SK-N-SH (cell line): ENCODE measurements at regions not wholly inside any gene's neighbourhood (a gene's known extent, or its start where the extent isn't known, plus 50 kb on each side); places are given as distances from the start of the nearest gene placed in this dataset.
A peak's percentile ranks its signal among the peaks of the same experiment; 100 is the strongest.

Experiments
- CTCF ChIA-PET: fragments of 300-600, 350-600 bp; formaldehyde crosslinking; extraction: SDS; loops from one replicate; lab custom pipeline; 2021; lab: Yijun Ruan, JAX
- POLR2A ChIA-PET: fragments of 350-600 bp; sonication (Branson Sonifier 250); formaldehyde crosslinking; extraction: SDS; loops from one replicate; lab custom pipeline; 2020; ENCODE audit warnings: antibody characterized with exemption, inconsistent platforms; lab: Yijun Ruan, JAX
- DNase-seq: peaks from one replicate; pipeline ENCODE4 v3.0.0; 2012
- H2AFZ ChIP-seq: fragments of 200-600 bp; sonication (generic); 2 replicates; pipeline ENCODE4 v1.8.1; 2016; ENCODE audit warnings: antibody characterized with exemption, mild to moderate bottlenecking, low read depth
- H3F3A ChIP-seq: fragments of 200-600 bp; sonication (generic); replicated peaks from 2 replicates; pipeline ENCODE3; 2016; ENCODE audit warnings: antibody characterized with exemption, mild to moderate bottlenecking; ENCODE audit not compliant: insufficient read depth
- H3K27ac ChIP-seq, 2 experiments: fragments of 200-500 bp in 1 of 2; fragments of 200-600 bp in 1 of 2; sonication (Bioruptor generic) in 1 of 2; sonication (generic), shearing (Covaris generic) in 1 of 2; 2 replicates each; pipeline versions ENCODE4 v1.5.1 to v1.6.1; 2014 to 2016; ENCODE audit warnings: low read depth in 2 of 2, inconsistent platforms in 1 of 2, low read length in 1 of 2, mild to moderate bottlenecking in 1 of 2, mixed read lengths in 1 of 2
- H3K27me3 ChIP-seq: fragments of 200-600 bp; sonication (generic), shearing (Covaris generic); 2 replicates; pipeline ENCODE4 v1.6.1; 2016; ENCODE audit warnings: mixed run types; ENCODE audit not compliant: insufficient read depth
- H3K36me3 ChIP-seq, 2 experiments: fragments of 200-500 bp in 1 of 2; fragments of 200-600 bp in 1 of 2; sonication (Bioruptor generic) in 1 of 2; sonication (generic) in 1 of 2; replicated peaks in 1 of 2; 2 replicates each; pipeline versions ENCODE3 to v1.5.1; 2014 to 2016; ENCODE audit warnings: low read length in 1 of 2, mild to moderate bottlenecking in 1 of 2; ENCODE audit not compliant: insufficient read depth in 2 of 2, control insufficient read depth in 1 of 2
- H3K4me1 ChIP-seq, 2 experiments: fragments of 200-500 bp in 1 of 2; fragments of 200-600 bp in 1 of 2; sonication (Bioruptor generic) in 1 of 2; sonication (generic), shearing (Covaris generic) in 1 of 2; 2 replicates each; pipeline versions ENCODE4 v1.5.1 to v1.6.1; 2014 to 2016; ENCODE audit warnings: low read depth in 1 of 2, low read length in 1 of 2, mixed run types in 1 of 2; ENCODE audit not compliant: insufficient read depth in 2 of 2, control insufficient read depth in 1 of 2
- H3K4me2 ChIP-seq: fragments of 200-600 bp; sonication (generic), shearing (Covaris generic); 2 replicates; pipeline ENCODE4 v1.6.1; 2017; ENCODE audit warnings: mixed run types
- H3K4me3 ChIP-seq, 2 experiments: fragments of 200-500 bp in 1 of 2; fragments of 200-600 bp in 1 of 2; sonication (Bioruptor generic) in 1 of 2; sonication (generic), shearing (Covaris generic) in 1 of 2; 2 replicates each; pipeline versions ENCODE4 v1.5.1 to v1.8.1; 2014 to 2016; ENCODE audit warnings: low read depth in 2 of 2, inconsistent platforms in 1 of 2, low read length in 1 of 2, mild to moderate bottlenecking in 1 of 2, mixed read lengths in 1 of 2, moderate library complexity in 1 of 2
- H3K79me2 ChIP-seq: fragments of 200-600 bp; sonication (generic); 2 replicates; pipeline ENCODE4 v1.8.1; 2017; ENCODE audit warnings: mild to moderate bottlenecking; ENCODE audit not compliant: insufficient read depth
- H3K9ac ChIP-seq: fragments of 200-600 bp; sonication (generic); 2 replicates; pipeline ENCODE4 v1.6.1; 2017; ENCODE audit warnings: mixed run types
- H3K9me2 ChIP-seq: fragments of 200-600 bp; sonication (generic); 2 replicates; pipeline ENCODE4 v1.6.1; 2017; ENCODE audit warnings: mixed run types
- H3K9me3 ChIP-seq: fragments of 200-600 bp; sonication (generic); 2 replicates; pipeline ENCODE4 v1.6.1; 2017; ENCODE audit warnings: mixed run types, mild to moderate bottlenecking, moderate library complexity
- H4K20me1 ChIP-seq: fragments of 200-600 bp; sonication (generic); 2 replicates; pipeline ENCODE4 v1.6.1; 2017; ENCODE audit warnings: mild to moderate bottlenecking, mixed run types; ENCODE audit not compliant: insufficient read depth
- CHD2 ChIP-seq: fragments of 150-350 bp; IDR thresholded peaks from 2 replicates; pipeline ENCODE4 v1.6.1; 2018; ENCODE audit warnings: low read length; ENCODE audit not compliant: partially characterized antibody
- EZH2phosphoT487 ChIP-seq: fragments of 200-600 bp; sonication (generic); IDR thresholded peaks from 2 replicates; pipeline ENCODE4 v1.6.1; 2017; ENCODE audit warnings: low read depth, mixed run types, mild to moderate bottlenecking, antibody characterized with exemption, moderate library complexity, borderline replicate concordance
- FOSL2 ChIP-seq: IDR thresholded peaks from 2 replicates; pipeline ENCODE4 v1.4.0; 2012; ENCODE audit warnings: low read depth, mild to moderate bottlenecking, moderate library complexity, borderline replicate concordance
- FOXJ3 ChIP-seq: sonication (generic); formaldehyde crosslinking; IDR thresholded peaks from 2 replicates; pipeline ENCODE4 v1.5.1; 2020; ENCODE audit warnings: mild to moderate bottlenecking, missing genetic modification reagents
- FOXM1 ChIP-seq: IDR thresholded peaks from 2 replicates; pipeline ENCODE4 v1.4.0; 2012; ENCODE audit warnings: low read depth, mild to moderate bottlenecking
- GABPA ChIP-seq: IDR thresholded peaks from 2 replicates; pipeline ENCODE4 v1.4.0; 2012; ENCODE audit warnings: low read depth, mild to moderate bottlenecking
- GATA2 ChIP-seq: sonication (generic); formaldehyde crosslinking; IDR thresholded peaks from 2 replicates; pipeline ENCODE4 v1.5.0; 2020; ENCODE audit warnings: mild to moderate bottlenecking, missing genetic modification reagents
- POLR2AphosphoS5 ChIP-seq: IDR thresholded peaks from 2 replicates; pipeline ENCODE4 v1.6.1; 2012; ENCODE audit warnings: low read depth, low read length
- RAD21 ChIP-seq: IDR thresholded peaks from 2 replicates; pipeline ENCODE4 v1.6.1; 2012; ENCODE audit warnings: mild to moderate bottlenecking, low read length
- RXRA ChIP-seq: IDR thresholded peaks from 2 replicates; pipeline ENCODE4 v1.4.0; 2012; ENCODE audit warnings: low read depth, mild to moderate bottlenecking, borderline replicate concordance
- SMC3 ChIP-seq: IDR thresholded peaks from 2 replicates; pipeline ENCODE4 v1.6.1; 2012; ENCODE audit warnings: low read depth, low read length, improper control_type of control experiment
- TCF12 ChIP-seq: IDR thresholded peaks from 2 replicates; pipeline ENCODE4 v1.4.0; 2012
- TEAD4 ChIP-seq: IDR thresholded peaks from 2 replicates; pipeline ENCODE4 v1.4.0; 2012; ENCODE audit warnings: mild to moderate bottlenecking, borderline replicate concordance; ENCODE audit not compliant: insufficient read depth
- USF2 ChIP-seq: fragments of 150-350 bp; IDR thresholded peaks from 2 replicates; pipeline ENCODE4 v1.6.1; 2017; ENCODE audit warnings: antibody characterized with exemption, low read length, low read depth, borderline replicate concordance
- WGBS: methylation state at CpG from one replicate; pipeline ENCODE4 v1.1.6; 2017; ENCODE audit warnings: low lambda C conversion rate; 5-methylcytosine and 5-hydroxymethylcytosine counted together
- TF ChIP-seq, protein P1 (sequence below): IDR thresholded peaks from 2 replicates; pipeline ENCODE4 v1.4.0; 2012; ENCODE audit warnings: low read depth, borderline replicate concordance
- TF ChIP-seq, protein P2 (sequence below): IDR thresholded peaks from 2 replicates; pipeline ENCODE4 v1.4.0; 2012; ENCODE audit warnings: low read depth, borderline replicate concordance

DNA sequence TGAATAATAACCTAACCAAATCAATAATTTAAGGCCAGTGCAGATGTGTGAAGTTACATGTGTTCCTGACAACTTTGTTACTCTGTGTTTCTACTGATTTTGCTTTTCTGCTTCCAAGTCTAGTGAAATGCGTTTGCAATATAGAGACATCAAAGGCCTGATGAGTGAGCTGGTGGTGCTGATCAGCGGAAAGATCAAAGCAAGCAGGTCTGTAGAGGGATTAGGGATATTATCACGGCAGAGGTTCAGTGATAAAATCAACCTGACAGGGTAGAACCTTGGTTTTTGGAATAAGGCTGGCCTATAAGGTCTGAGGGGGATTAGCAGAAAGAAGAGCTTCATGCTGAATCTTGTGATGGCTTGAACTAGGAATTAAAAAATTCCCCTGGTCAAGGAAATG, 111.7 kb downstream of the EDEM1 start:
- H3F3A ChIP-seq, result peaks cover 7% of the 10 kb centered on the region
- H3K4me2 ChIP-seq, result no peak overlapping the region
- POLR2A ChIA-PET, result no interaction called here
- TF ChIP-seq TEAD4, result no peak
- no peak for TF ChIP-seq FOXM1
- TF ChIP-seq USF2, result no peak
- no peak overlapping the region for H3K27ac ChIP-seq
- H3K27me3 ChIP-seq, result no peaks in the 10 kb centered on the region
- no peak for DNase-seq
- no peaks in the 10 kb centered on the region for H3K79me2 ChIP-seq
- H3K9ac ChIP-seq, result no peak overlapping the region
- H3K36me3 ChIP-seq, result no peaks in the 10 kb centered on the region
- CTCF ChIA-PET, result no interaction called here
- H3K9me2 ChIP-seq, result no peaks in the 10 kb centered on the region
- H4K20me1 ChIP-seq, result no peaks in the 10 kb centered on the region
- H3K4me3 ChIP-seq, result no peak overlapping the region
- H3K9me3 ChIP-seq, result no peaks in the 10 kb centered on the region
- WGBS, result 42% methylated on average over 3 of the region's 3 CpGs
- peak overlapping the region; percentile 50; the same call in 1 of the 2 replicates for H2AFZ ChIP-seq
- H3K4me1 ChIP-seq, result no peaks in the 10 kb centered on the region

- no peaks in the 10 kb centered on the region for H3K4me1 ChIP-seq
- H3K27ac ChIP-seq, result no peak overlapping the region
- POLR2A ChIA-PET, result no interaction called here
- 74% methylated on average over 4 of the region's 4 CpGs for WGBS
- H3K4me3 ChIP-seq, result no peak overlapping the region
- DNase-seq, result no peak
- H3K4me2 ChIP-seq, result no peak overlapping the region
- CTCF ChIA-PET, result no interaction called here
- TF ChIP-seq GABPA (no peak), FOXM1 (no peak), GATA2 (CRISPR knock-in tag) (no peak), RAD21 (no peak), FOXJ3 (CRISPR knock-in tag) (no peak), FOSL2 (no peak), POLR2AphosphoS5 (no peak), TCF12 (no peak), RXRA (no peak), SMC3 (no peak), USF2 (no peak), CHD2 (no peak), EZH2phosphoT487 (no peak)
- TF ChIP-seq, protein P1, sequence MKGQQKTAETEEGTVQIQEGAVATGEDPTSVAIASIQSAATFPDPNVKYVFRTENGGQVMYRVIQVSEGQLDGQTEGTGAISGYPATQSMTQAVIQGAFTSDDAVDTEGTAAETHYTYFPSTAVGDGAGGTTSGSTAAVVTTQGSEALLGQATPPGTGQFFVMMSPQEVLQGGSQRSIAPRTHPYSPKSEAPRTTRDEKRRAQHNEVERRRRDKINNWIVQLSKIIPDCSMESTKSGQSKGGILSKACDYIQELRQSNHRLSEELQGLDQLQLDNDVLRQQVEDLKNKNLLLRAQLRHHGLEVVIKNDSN, result no peak
- TF ChIP-seq, protein P2, sequence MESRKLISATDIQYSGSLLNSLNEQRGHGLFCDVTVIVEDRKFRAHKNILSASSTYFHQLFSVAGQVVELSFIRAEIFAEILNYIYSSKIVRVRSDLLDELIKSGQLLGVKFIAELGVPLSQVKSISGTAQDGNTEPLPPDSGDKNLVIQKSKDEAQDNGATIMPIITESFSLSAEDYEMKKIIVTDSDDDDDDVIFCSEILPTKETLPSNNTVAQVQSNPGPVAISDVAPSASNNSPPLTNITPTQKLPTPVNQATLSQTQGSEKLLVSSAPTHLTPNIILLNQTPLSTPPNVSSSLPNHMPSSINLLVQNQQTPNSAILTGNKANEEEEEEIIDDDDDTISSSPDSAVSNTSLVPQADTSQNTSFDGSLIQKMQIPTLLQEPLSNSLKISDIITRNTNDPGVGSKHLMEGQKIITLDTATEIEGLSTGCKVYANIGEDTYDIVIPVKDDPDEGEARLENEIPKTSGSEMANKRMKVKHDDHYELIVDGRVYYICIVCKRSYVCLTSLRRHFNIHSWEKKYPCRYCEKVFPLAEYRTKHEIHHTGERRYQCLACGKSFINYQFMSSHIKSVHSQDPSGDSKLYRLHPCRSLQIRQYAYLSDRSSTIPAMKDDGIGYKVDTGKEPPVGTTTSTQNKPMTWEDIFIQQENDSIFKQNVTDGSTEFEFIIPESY, result no peak
- H2AFZ ChIP-seq, result no peak overlapping the region
- no peaks in the 10 kb centered on the region for H4K20me1 ChIP-seq
- no peaks in the 10 kb centered on the region for H3K9me2 ChIP-seq
- H3F3A ChIP-seq, result peaks cover 7% of the 10 kb centered on the region
- no peaks in the 10 kb centered on the region for H3K36me3 ChIP-seq
- H3K27me3 ChIP-seq, result no peaks in the 10 kb centered on the region
- no peak overlapping the region for H3K9ac ChIP-seq
- H3K9me3 ChIP-seq, result no peaks in the 10 kb centered on the region
- H3K79me2 ChIP-seq, result no peaks in the 10 kb centered on the region
These were observed 113.1 kb downstream of the EDEM1 start for GRCh38 chr3:5300638-5301037.
